ENCODE measurements at regions not wholly inside any gene's neighbourhood (a gene's known extent, or its start where the extent isn't known, plus 50 kb on each side); places are given as distances from the start of the nearest gene placed in this dataset.

GRCh38 chr6:40928763-40929162 is 110.3 kb downstream of the UNC5CL start:
- no peak overlapping the region for H3K9ac ChIP-seq (ENCODE audit: control insufficient read depth, extremely low read depth, insufficient read depth, low read length)
- H3K36me3 ChIP-seq (ENCODE audit: control insufficient read depth in 2 of 2, extremely low read depth in 1 of 2, insufficient read depth in 2 of 2, low read length in 2 of 2), result no peaks in the 10 kb centered on the region
- no peaks in the 10 kb centered on the region for H3K9me3 ChIP-seq (ENCODE audit: control insufficient read depth, low read depth, low read length)
- H3K4me3 ChIP-seq (ENCODE audit: control insufficient read depth in 2 of 3, extremely low read depth in 1 of 3, insufficient read depth in 2 of 3, low read depth in 1 of 3, low read length in 3 of 3), result no peak overlapping the region
- H4K20me1 ChIP-seq (ENCODE audit: control insufficient read depth, extremely low read depth, insufficient read depth, low read length), result no peaks in the 10 kb centered on the region
- no peak for FAIRE-seq
- H3K9me1 ChIP-seq (ENCODE audit: control insufficient read depth, extremely low read depth, insufficient read depth, low read length), result no peaks in the 10 kb centered on the region
- TF ChIP-seq EZH2 (IDR thresholded peaks at IDR 0.05; ENCODE audit: low read length), result no peak
- TF ChIP-seq, protein P1, sequence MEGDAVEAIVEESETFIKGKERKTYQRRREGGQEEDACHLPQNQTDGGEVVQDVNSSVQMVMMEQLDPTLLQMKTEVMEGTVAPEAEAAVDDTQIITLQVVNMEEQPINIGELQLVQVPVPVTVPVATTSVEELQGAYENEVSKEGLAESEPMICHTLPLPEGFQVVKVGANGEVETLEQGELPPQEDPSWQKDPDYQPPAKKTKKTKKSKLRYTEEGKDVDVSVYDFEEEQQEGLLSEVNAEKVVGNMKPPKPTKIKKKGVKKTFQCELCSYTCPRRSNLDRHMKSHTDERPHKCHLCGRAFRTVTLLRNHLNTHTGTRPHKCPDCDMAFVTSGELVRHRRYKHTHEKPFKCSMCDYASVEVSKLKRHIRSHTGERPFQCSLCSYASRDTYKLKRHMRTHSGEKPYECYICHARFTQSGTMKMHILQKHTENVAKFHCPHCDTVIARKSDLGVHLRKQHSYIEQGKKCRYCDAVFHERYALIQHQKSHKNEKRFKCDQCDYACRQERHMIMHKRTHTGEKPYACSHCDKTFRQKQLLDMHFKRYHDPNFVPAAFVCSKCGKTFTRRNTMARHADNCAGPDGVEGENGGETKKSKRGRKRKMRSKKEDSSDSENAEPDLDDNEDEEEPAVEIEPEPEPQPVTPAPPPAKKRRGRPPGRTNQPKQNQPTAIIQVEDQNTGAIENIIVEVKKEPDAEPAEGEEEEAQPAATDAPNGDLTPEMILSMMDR (optimal IDR thresholded peaks at IDR 0.05 in 1 of 3, IDR thresholded peaks at IDR 0.05 in 1 of 3, conservative IDR thresholded peaks at IDR 0.05 in 1 of 3; ENCODE audit: extremely low read depth in 1 of 3, insufficient read depth in 2 of 3, low read length in 3 of 3), result no peak
- dilution Hi-C loops (cut with MboI; ENCODE audit: extremely low pct_ligation_motif_present, low sequenced_read_pairs), result no loop called here
- H3K27me3 ChIP-seq (ENCODE audit: control insufficient read depth, extremely low read depth, insufficient read depth, low read length), result no peaks in the 10 kb centered on the region
- H3K4me1 ChIP-seq (ENCODE audit: control insufficient read depth, extremely low read depth, insufficient read depth, low read length), result peaks cover 16% of the 10 kb centered on the region
- H3K27ac ChIP-seq (ENCODE audit: control insufficient read depth, insufficient read depth, low read length), result no peak overlapping the region
- DNase-seq (ENCODE audit: low read depth, low spot score), result no peak
- H3K4me2 ChIP-seq (ENCODE audit: control insufficient read depth, extremely low read depth, insufficient read depth, low read depth, low read length), result no peak overlapping the region
- no peak overlapping the region for H2AFZ ChIP-seq (ENCODE audit: control insufficient read depth, low read length)
- no peaks in the 10 kb centered on the region for H3K79me2 ChIP-seq (ENCODE audit: control insufficient read depth, insufficient read depth, low read length)

- Histone ChIP-seq H3K9me3 (ENCODE audit: control insufficient read depth, low read depth, low read length) (no peaks in the 10 kb centered on the region), H3K36me3 (ENCODE audit: control insufficient read depth in 2 of 2, extremely low read depth in 1 of 2, insufficient read depth in 2 of 2, low read length in 2 of 2) (no peaks in the 10 kb centered on the region), H3K9ac (ENCODE audit: control insufficient read depth, extremely low read depth, insufficient read depth, low read length) (no peak overlapping the region), H2AFZ (ENCODE audit: control insufficient read depth, low read length) (no peak overlapping the region), H3K4me3 (ENCODE audit: control insufficient read depth in 2 of 3, extremely low read depth in 1 of 3, insufficient read depth in 2 of 3, low read depth in 1 of 3, low read length in 3 of 3) (no peak overlapping the region), H4K20me1 (ENCODE audit: control insufficient read depth, extremely low read depth, insufficient read depth, low read length) (no peaks in the 10 kb centered on the region), H3K4me2 (ENCODE audit: control insufficient read depth, extremely low read depth, insufficient read depth, low read depth, low read length) (no peak overlapping the region), H3K9me1 (ENCODE audit: control insufficient read depth, extremely low read depth, insufficient read depth, low read length) (no peaks in the 10 kb centered on the region), H3K27ac (ENCODE audit: control insufficient read depth, insufficient read depth, low read length) (no peak overlapping the region), H3K4me1 (ENCODE audit: control insufficient read depth, extremely low read depth, insufficient read depth, low read length) (peaks cover 16% of the 10 kb centered on the region), H3K79me2 (ENCODE audit: control insufficient read depth, insufficient read depth, low read length) (no peaks in the 10 kb centered on the region), H3K27me3 (ENCODE audit: control insufficient read depth, extremely low read depth, insufficient read depth, low read length) (no peaks in the 10 kb centered on the region)
- TF ChIP-seq, protein P1 (optimal IDR thresholded peaks at IDR 0.05 in 1 of 3, IDR thresholded peaks at IDR 0.05 in 1 of 3, conservative IDR thresholded peaks at IDR 0.05 in 1 of 3; ENCODE audit: extremely low read depth in 1 of 3, insufficient read depth in 2 of 3, low read length in 3 of 3), result no peak
- no peak for TF ChIP-seq EZH2 (IDR thresholded peaks at IDR 0.05; ENCODE audit: low read length)
- no peak for FAIRE-seq
- no peak for DNase-seq (ENCODE audit: low read depth, low spot score)
- dilution Hi-C loops (cut with MboI; ENCODE audit: extremely low pct_ligation_motif_present, low sequenced_read_pairs), result no loop called here
Observed at GRCh38 chr6:40928307-40928706, 110.7 kb downstream of the UNC5CL start.
